DMS 273 (cell line): ENCODE measurements at regions not wholly inside any gene's neighbourhood (a gene's known extent, or its start where the extent isn't known, plus 50 kb on each side); places are given as distances from the start of the nearest gene placed in this dataset.

ENCODE experiments used
- DNase-seq: peaks from one replicate; lab custom pipeline; 2025; ENCODE audit not compliant: unreplicated experiment; lab: John Stamatoyannopoulos, UW

- DNase-seq: no peak
Observed at GRCh38 chr6:150711061-150711460, 111.4 kb downstream of the PLEKHG1 start.

DNA sequence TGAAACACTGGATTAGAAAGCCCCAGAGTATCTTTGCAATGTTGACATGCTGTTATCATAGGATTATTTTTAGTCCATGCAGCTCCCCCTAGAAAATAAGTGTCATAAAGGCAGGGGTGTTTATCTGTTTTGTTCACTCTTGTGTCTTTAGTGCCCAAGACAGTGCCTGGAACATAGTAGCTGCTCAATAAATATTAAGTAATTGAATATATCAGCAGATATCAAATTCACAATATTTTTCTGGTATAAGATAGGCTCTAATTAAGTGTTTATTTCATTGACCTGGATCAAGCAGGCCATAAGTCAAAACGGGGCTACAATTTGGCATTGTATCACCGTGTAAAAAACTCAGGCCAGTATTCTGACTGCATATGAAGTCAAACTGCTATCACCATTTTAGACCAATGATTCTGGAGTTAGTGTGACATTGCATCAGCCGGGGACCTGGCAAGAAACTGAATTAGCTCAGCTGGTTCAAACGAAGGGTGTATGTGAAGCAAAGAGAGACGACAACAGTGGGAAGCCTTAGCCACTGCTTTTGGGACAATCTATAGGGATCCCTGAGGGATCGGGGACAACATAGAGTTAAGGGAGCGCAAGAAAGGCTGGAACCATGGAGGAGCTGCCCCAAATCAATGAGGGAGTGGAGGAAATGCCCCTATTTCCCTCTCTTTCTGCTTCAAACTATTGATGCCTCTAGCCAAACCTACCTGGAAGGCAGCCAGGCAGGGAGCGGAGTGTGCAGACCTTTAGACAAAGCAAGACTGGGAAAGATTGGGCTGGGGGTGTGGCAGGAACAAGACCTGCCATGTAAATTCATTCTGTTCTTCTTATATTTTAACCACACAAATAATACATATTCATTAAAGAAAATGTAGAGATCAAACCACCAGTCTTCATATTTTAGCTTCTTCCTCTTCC is 112.2 kb downstream of the PLEKHG1 start:
- DNase-seq: no peak

- DNase-seq: no peak
Observed at GRCh38 chr6:150712505-150713252, 113.0 kb downstream of the PLEKHG1 start.

DNA sequence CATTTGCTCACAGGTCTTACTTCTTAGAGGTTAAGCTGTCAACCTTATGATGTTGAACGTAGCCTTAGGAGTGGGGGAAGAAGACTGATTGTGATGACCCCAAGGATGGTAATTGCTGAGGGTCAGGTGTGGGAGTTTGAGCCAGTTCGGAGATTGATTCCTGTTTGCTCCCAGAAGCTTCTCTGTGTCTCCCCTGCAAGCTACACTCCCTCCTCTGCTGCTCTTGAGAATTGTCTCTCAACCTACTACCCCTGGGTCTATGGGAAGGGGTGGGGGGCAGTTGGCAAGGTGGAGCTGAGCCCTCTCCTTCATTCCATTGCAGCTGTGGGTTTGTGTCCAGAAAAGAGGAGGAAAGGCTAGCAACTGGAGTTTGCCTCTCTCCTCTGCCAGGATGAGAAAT is 113.8 kb downstream of the PLEKHG1 start:
- DNase-seq: no peak

- DNase-seq: no peak
Observed at GRCh38 chr6:150713931-150714330, 114.2 kb downstream of the PLEKHG1 start.

- DNase-seq: no peak
Observed at GRCh38 chr6:150715133-150715532, 115.4 kb downstream of the PLEKHG1 start.

GRCh38 chr6:150717419-150717818 is 117.7 kb downstream of the PLEKHG1 start:
- no peak for DNase-seq

GRCh38 chr6:150719099-150719766 is 119.5 kb downstream of the PLEKHG1 start:
- no peak for DNase-seq

- DNase-seq: no peak
Observed at GRCh38 chr6:150719831-150720230, 120.1 kb downstream of the PLEKHG1 start.

DNA sequence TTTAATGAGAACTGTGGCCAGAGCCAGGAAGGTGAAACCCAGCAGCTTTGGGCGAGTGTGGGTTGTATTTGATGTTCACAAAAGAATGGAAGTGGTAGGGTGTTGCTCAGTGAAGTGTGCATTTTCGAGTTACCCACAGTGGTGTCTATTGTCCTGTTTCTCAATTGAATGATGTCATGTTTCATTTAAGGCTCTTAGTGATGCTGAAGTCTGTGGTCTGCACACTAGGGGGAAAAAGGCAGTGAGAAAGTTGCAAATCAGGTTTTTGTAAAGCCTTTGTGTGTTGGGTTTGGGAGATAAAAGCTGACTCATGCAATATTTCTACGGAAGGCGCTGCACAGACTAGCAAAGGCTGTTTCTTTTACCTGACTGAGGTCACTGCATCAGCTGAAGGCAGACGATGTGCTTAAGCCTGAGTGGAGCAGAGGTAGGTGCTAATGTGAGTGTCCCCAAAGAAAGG is 121.1 kb downstream of the PLEKHG1 start:
- no peak for DNase-seq

DNA sequence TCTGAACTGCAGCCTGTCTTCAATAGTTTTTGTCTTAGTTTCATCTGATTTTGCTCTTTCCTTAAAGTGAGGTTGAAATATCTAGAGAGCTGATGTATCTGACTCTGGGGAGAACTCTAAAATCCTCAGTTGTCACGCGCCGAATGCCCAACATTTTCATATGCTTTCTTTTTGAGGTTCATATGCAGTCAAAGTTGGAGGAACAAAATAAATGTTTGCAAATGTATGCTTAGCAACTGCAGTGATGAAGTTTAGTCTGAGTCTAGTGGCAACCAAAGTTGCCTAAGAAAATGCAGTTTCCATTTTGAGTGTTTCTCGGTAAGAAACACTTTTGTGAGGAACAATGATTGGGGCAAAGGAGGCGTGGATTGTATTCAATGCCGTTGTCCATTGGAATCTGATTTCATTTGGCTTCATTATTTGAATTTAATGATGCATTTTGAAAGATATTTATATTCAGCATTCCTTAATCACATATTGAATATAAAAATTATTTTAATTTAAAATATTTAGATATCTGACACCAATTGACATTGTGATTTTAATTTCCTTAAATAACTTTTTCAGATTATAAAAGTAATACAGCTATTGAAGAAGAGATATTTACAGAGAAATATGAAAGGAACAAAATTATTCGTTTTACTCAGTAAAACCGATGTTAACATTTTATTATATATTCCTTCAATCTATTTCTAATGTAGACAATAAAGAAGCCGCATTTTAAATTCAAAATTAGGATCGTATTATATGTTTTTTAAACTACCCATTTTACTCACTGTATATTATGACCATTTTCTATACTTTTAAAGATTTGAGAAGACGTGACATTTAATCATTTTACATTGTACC is 122.0 kb downstream of the PLEKHG1 start:
- DNase-seq: no peak

GRCh38 chr6:150722614-150723344 is 123.1 kb downstream of the PLEKHG1 start:
- DNase-seq: no peak

DNA sequence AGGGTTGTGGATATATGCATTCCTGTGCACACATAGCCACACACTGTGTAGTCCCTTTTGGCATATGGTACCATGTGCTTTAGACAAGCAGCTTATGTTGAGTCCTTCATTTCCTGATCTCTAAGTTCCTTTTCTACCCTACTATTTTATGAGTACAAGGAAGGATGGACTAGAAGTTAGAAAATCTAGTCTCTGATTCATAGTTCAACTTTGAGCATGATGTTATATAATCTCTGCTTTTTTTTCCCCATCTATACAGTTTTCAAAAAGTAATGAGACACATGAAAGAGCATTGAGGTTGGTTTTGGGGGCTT is 123.6 kb downstream of the PLEKHG1 start:
- no peak for DNase-seq

GRCh38 chr6:150723857-150724256 is 124.2 kb downstream of the PLEKHG1 start:
- DNase-seq: no peak

DNA sequence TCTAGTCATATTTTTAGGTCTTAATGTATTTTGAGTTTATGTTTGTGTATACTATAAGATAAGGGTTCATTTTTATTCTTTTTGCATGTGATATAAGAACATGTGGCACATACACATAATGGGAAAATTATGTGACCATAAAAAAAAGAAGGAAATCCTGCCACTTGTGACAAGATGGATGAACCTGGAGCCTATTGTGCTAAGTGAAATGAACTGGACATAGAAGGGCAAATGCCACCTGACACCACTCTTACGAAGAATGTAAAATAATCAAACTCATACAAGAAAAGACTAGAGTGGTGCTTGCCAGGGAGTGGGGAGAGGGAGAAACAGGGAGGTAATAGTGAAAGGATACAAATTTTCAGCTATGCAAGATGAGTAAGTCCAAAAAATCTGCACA is 126.1 kb downstream of the PLEKHG1 start:
- no peak for DNase-seq

GRCh38 chr6:150729188-150729748 is 129.6 kb downstream of the PLEKHG1 start:
- DNase-seq: peak; percentile 18

DNA sequence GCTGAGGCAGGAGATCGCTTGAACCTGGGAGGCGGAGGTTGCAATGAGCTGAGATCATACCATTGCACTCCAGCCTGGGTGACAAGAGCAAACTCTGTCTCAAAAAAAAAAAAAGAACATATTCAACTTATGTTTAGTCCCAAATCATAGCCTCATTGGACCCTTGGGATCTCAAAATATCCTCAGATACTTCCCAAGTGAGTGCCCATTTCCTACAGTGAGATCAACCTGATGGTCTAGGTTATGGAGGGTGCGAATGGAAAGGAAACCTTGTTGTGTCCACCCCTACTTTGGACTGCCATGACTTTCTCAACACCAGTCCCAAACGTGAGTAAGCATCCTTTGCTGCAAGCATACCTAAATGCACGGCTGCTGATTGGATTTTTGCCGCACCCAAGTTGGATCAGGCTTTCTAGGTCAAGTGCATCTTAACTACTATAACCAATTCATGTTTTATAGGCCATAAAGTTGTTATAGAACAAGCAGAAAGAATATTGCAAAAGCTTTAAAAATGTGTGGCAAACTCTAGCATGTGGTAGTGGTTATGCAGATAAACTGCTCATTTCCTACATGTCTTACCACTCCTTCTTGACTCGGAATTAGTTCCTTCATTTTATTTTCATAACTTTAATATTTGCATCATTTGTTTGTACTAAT is 131.2 kb downstream of the PLEKHG1 start:
- no peak for DNase-seq

DNA sequence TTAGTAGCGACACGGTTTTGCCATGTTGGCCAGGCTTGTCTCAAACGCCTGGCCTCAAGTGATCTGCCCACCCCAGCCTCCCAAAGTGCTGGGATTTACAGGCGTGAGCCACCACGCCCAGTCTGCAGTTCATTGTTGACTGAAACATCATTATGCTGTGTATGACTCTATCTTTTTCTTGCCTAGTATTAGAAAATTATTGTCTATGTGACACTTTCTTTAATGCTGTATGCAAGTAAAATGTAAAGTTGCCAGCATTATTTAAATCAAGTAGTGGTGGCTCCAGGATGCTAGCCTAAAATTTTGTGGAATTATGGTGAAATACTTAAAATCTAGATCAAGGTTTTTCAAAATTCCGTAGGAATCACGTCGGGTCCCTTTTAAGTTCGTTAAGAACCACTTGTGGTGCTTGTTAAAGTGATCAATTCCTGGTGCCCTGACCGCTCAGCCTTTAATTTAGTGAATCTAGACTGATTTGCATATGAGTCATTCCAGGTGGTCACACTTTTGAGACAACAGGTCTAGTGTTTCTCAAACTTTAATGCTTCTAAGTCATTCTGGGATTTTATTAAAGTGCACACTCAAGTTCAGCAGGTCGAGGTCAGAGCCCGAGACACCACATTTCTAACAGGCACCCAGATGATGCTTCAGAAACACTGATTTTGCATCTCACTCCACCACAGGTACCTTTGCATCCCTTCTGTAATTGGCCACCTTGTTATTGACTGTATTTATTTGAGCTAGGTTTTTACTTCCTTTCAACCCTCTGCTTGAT is 132.6 kb upstream of the MTHFD1L start:
- DNase-seq: no peak

DNA sequence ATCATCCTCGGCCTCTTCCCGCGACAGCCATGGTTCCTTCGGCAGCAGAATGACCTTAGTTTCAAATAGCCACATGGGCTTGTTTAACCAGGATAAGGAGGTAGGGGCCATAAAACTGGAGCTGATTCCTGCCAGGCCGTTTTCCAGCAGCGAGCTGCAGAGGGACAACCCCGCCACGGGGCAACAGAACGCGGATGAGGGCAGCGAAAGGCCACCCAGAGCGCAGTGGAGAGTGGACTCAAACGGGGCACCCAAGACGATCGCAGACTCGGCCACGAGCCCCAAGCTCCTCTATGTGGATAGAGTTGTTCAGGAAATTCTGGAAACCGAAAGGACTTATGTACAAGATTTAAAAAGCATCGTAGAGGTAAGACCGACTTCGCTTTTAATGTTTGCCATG is 131.8 kb upstream of the MTHFD1L start:
- DNase-seq: no peak
